B cell (primary cell): ENCODE measurements at regions not wholly inside any gene's neighbourhood (a gene's known extent, or its start where the extent isn't known, plus 50 kb on each side); places are given as distances from the start of the nearest gene placed in this dataset.
A peak's percentile ranks its signal among the peaks of the same experiment; 100 is the strongest.

Source experiments
- ATAC-seq: fragments of 200-7000 bp; cut with Tn5 transposase; one replicate; pipeline ENCODE4 v1.10.0; 2021; ENCODE audit warnings: low read depth, mild to moderate bottlenecking, moderate number of reproducible peaks, moderate library complexity
- CTCF ChIA-PET: fragments of 350-600 bp; sonication (Branson Sonifier 250); formaldehyde crosslinking; loops from one replicate; lab custom pipeline; 2021; ENCODE audit warnings: antibody characterized with exemption, inconsistent platforms; lab: Charles Lee
- POLR2A ChIA-PET: fragments of 350-600 bp; sonication (Branson Sonifier 250); formaldehyde crosslinking; loops from one replicate; lab custom pipeline; 2021; ENCODE audit warnings: antibody characterized with exemption; lab: Charles Lee
- DNase-seq: peaks from one replicate; pipeline ENCODE4 v3.0.0; 2013
- H2AFZ ChIP-seq: 2 replicates; pipeline ENCODE4 v1.6.1; 2012; ENCODE audit warnings: mild to moderate bottlenecking, low read depth, low read length; ENCODE audit not compliant: insufficient read depth, poor library complexity, severe bottlenecking
- H3K27ac ChIP-seq, 2 donors: 1 replicate in 1 of 2; 2 replicates in 1 of 2; pipeline ENCODE4 v1.5.1; 2012 to 2013; ENCODE audit warnings: low read length in 2 of 2, mild to moderate bottlenecking in 2 of 2, moderate library complexity in 1 of 2
- H3K27me3 ChIP-seq, 4 experiments: fragments of 200-600 bp in 1 of 4; sonication (generic) in 1 of 4; replicated peaks in 1 of 4; 1 replicate in 2 of 4; 2 replicates in 2 of 4; pipeline versions ENCODE4 v1.6.1 to v1.7.0; 2013 to 2016; ENCODE audit warnings: low read length in 3 of 4, mild to moderate bottlenecking in 2 of 4, mixed read lengths in 1 of 4, moderate library complexity in 1 of 4; ENCODE audit not compliant: insufficient read depth in 4 of 4, control insufficient read depth in 3 of 4; ENCODE audit errors: control extremely low read depth in 1 of 4
- H3K36me3 ChIP-seq, 2 experiments: replicated peaks in 1 of 2; 1 replicate in 1 of 2; 2 replicates in 1 of 2; pipeline versions ENCODE4 v1.6.1 to v1.7.1; 2013; ENCODE audit warnings: low read length in 1 of 2; ENCODE audit not compliant: insufficient read depth in 2 of 2, control insufficient read depth in 1 of 2; ENCODE audit errors: control extremely low read depth in 1 of 2, extremely low read depth in 1 of 2
- H3K4me1 ChIP-seq, 2 donors: fragments of 200-600 bp in 1 of 2; sonication (generic) in 1 of 2; 1 replicate in 1 of 2; 2 replicates in 1 of 2; pipeline versions ENCODE4 v1.5.1 to v1.6.1; 2013 to 2017; ENCODE audit warnings: low read length in 2 of 2; ENCODE audit not compliant: control insufficient read depth in 2 of 2, insufficient read depth in 2 of 2
- H3K4me2 ChIP-seq: replicated peaks from 2 replicates; pipeline ENCODE3; 2012; ENCODE audit warnings: mild to moderate bottlenecking, low read depth, low read length; ENCODE audit not compliant: poor library complexity, severe bottlenecking
- H3K4me3 ChIP-seq, 5 experiments: fragments of 200-600 bp in 1 of 5; sonication (generic) in 1 of 5; 1 replicate in 3 of 5; 2 replicates in 2 of 5; pipeline versions ENCODE4 v1.5.1 to v1.7.0; 2011 to 2016; ENCODE audit warnings: low read length in 4 of 5, mild to moderate bottlenecking in 4 of 5, low read depth in 2 of 5, control low read depth in 1 of 5, moderate library complexity in 1 of 5; ENCODE audit not compliant: insufficient read depth in 1 of 5; ENCODE audit errors: control extremely low read depth in 1 of 5, extremely low read depth in 1 of 5
- H3K79me2 ChIP-seq: fragments of 200-600 bp; sonication (generic); one replicate; pipeline ENCODE4 v1.6.0; 2016; ENCODE audit warnings: low read length; ENCODE audit not compliant: control insufficient read depth, insufficient read depth
- H3K9ac ChIP-seq: fragments of 200-600 bp; sonication (generic); 2 replicates; pipeline ENCODE4 v1.6.1; 2017; ENCODE audit warnings: mild to moderate bottlenecking, low read length, moderate library complexity
- H3K9me3 ChIP-seq, 3 donors: one replicate each; pipeline versions ENCODE4 v1.6.1 to v1.7.1; 2013; ENCODE audit warnings: low read length in 2 of 3; ENCODE audit not compliant: control insufficient read depth in 2 of 3, insufficient read depth in 1 of 3; ENCODE audit errors: control extremely low read depth in 1 of 3
- H4K20me1 ChIP-seq: 2 replicates; pipeline ENCODE4 v1.6.0; 2012; ENCODE audit warnings: mild to moderate bottlenecking, low read length; ENCODE audit not compliant: insufficient read depth, control insufficient read depth, poor library complexity, severe bottlenecking
- H3K27ac Mint-ChIP-seq: one replicate; pipeline ENCODE4 v1.8.0; 2021; ENCODE audit warnings: mixed read lengths
- H3K27me3 Mint-ChIP-seq: one replicate; pipeline ENCODE4 v1.8.0; 2021; ENCODE audit warnings: mixed read lengths
- H3K4me1 Mint-ChIP-seq: one replicate; pipeline ENCODE4 v1.8.0; 2021; ENCODE audit warnings: mixed read lengths
- H3K4me3 Mint-ChIP-seq: one replicate; pipeline ENCODE4 v1.8.0; 2021; ENCODE audit warnings: mixed read lengths
- H3K9me3 Mint-ChIP-seq: one replicate; pipeline ENCODE4 v1.8.0; 2022; ENCODE audit warnings: mixed read lengths; ENCODE audit not compliant: insufficient read depth
- EZH2 ChIP-seq: IDR thresholded peaks from 2 replicates; pipeline ENCODE4 v1.6.1; 2012; ENCODE audit warnings: borderline replicate concordance, low read depth, mild to moderate bottlenecking, moderate library complexity, low read length; ENCODE audit not compliant: insufficient read depth, poor library complexity, severe bottlenecking
- WGBS: methylation state at CpG from one replicate; pipeline ENCODE4 v1.1.5; 2013; ENCODE audit warnings: missing lambda C conversion rate; ENCODE audit not compliant: insufficient coverage; 5-methylcytosine and 5-hydroxymethylcytosine counted together
- intact Hi-C: fragments of 100-400 bp; cut with micrococcal nuclease; formaldehyde crosslinking; loops from one replicate; pipeline ENCODE4 v1.10.0; 2022
- TF ChIP-seq, protein P1 (sequence below): fragments of 200-600 bp; IDR thresholded peaks from one replicate; pipeline ENCODE4 v1.8.0; 2022; ENCODE audit warnings: antibody characterized with exemption, mild to moderate bottlenecking

DNA sequence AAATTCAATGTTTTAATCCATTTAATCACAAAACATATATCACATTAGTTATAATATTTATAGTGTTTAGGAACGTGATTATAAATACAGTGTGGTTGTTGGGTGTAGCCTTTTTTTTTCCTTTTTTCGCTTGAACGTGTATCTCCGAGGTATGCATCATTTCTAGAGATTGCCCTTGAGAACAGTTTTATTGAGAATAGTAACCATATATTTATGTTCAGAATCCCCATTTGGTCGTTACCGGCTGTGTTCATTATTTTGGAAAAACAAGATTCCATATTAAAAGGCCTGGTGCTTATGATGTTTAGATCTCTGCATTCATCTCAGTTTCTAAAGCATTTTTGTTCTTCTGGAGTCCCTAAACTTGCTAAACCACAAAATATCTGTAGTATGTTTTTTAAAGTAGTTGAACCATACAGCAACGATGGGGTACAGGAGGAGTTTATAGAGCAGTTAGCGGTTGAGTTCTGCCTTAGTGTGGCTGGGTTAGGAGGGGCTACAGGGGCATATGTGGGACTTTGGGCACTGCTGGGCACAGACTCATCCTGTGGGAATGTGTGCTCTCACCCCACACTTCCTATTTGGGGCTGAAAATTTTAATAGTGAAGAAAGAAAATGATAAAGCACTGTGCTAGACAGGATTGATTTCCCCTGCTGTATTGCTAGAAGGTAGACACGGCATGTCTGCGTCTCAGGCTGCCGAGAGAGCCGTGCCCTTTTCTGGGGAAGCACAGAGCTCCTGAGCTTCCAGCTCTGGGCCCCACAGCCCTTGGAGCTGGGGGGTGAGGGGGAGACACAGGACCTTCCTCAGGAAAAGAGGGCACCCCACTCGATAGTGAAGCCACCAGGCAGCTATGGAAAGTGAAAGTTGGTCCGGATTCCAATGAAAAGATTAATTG is 81.5 kb upstream of the PPARA start:
- Histone ChIP-seq H3K4me3 (peak overlapping the region in 4 of 5 experiments; percentile 46 to 78 (median 74)), H2AFZ (peak overlapping the region; percentile 72), H3K4me2 (peak overlapping the region; percentile 95), H4K20me1 (peaks cover 52% of the 10 kb centered on the region), H3K9ac (peak overlapping the region; percentile 87), H3K27ac (peak overlapping the region; percentile 68 to 89), H3K36me3 (no peaks in the 10 kb centered on the region), H3K27me3 (peaks cover 0 to 4% (median 0%) of the 10 kb centered on the region in 4 experiments), H3K9me3 (peaks cover 0 to 2% (median 0%) of the 10 kb centered on the region in 3 donors), H3K4me1 (peaks cover 22 to 30% of the 10 kb centered on the region in 2 donors), H3K79me2 (peaks cover 66% of the 10 kb centered on the region)
- CTCF ChIA-PET = interaction anchor here (0.7 to 1.2 kb wide), 5 partner anchors 8 to 734 kb away, joined by 3 to 4 read pairs (median 3); no protein-coding TSS in a partner anchor
- POLR2A ChIA-PET = interaction anchor here (1.9 to 2.6 kb wide), 3 partner anchors 15 to 54 kb away, joined by 5 to 14 read pairs (median 11); no protein-coding TSS in a partner anchor
- Mint-ChIP-seq H3K4me1 (peaks cover 35% of the 10 kb centered on the region), H3K27me3 (peaks cover 4% of the 10 kb centered on the region), H3K4me3 (peak overlapping the region; percentile 86), H3K9me3 (no peaks in the 10 kb centered on the region), H3K27ac (peak overlapping the region; percentile 78)
- TF ChIP-seq EZH2 = no peak
- TF ChIP-seq, protein P1, sequence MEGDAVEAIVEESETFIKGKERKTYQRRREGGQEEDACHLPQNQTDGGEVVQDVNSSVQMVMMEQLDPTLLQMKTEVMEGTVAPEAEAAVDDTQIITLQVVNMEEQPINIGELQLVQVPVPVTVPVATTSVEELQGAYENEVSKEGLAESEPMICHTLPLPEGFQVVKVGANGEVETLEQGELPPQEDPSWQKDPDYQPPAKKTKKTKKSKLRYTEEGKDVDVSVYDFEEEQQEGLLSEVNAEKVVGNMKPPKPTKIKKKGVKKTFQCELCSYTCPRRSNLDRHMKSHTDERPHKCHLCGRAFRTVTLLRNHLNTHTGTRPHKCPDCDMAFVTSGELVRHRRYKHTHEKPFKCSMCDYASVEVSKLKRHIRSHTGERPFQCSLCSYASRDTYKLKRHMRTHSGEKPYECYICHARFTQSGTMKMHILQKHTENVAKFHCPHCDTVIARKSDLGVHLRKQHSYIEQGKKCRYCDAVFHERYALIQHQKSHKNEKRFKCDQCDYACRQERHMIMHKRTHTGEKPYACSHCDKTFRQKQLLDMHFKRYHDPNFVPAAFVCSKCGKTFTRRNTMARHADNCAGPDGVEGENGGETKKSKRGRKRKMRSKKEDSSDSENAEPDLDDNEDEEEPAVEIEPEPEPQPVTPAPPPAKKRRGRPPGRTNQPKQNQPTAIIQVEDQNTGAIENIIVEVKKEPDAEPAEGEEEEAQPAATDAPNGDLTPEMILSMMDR = no peak
- peak; percentile 26 for DNase-seq
- intact Hi-C loops = no loop called here
- 21% methylated on average over 6 of the region's 14 CpGs for WGBS
- ATAC-seq = no peak
